Panc1 (cell line): ENCODE measurements at regions not wholly inside any gene's neighbourhood (a gene's known extent, or its start where the extent isn't known, plus 50 kb on each side); places are given as distances from the start of the nearest gene placed in this dataset.

Experiments used
- ATAC-seq: fragments of 200-7000 bp; cut with Tn5 transposase; 2 replicates; pipeline ENCODE4 v1.9.1; 2020; ENCODE audit warnings: mild to moderate bottlenecking, moderate library complexity
- BruUV-seq: library from RNA; stranded (reverse); fragments of 400-500 nt; replicated peaks from 2 replicates; lab custom pipeline; 2021; lab: Mats Ljungman, UMichigan
- CTCF ChIA-PET: fragments of 300-600 bp; sonication (Branson Sonifier 250); formaldehyde crosslinking; loops from one replicate; lab custom pipeline; 2022; ENCODE audit warnings: antibody characterized with exemption; lab: Charles Lee
- POLR2A ChIA-PET: fragments of 300-600 bp; sonication (Branson Sonifier 250); formaldehyde crosslinking; loops from one replicate; lab custom pipeline; 2022; ENCODE audit warnings: antibody characterized with exemption; lab: Charles Lee
- DNase-seq: peaks from one replicate; pipeline ENCODE4 v3.0.0-alpha.2; 2010; ENCODE audit warnings: low read depth, low spot score
- H3K27ac ChIP-seq: 2 replicates; pipeline ENCODE4 v1.5.1; 2011; ENCODE audit warnings: mild to moderate bottlenecking, low read length, inconsistent platforms
- H3K27me3 ChIP-seq: fragments of 200-500 bp; sonication (Bioruptor generic); 2 replicates; pipeline ENCODE4 v1.6.0; 2014; ENCODE audit warnings: low read length, inconsistent platforms; ENCODE audit not compliant: control insufficient read depth, insufficient read depth
- H3K36me3 ChIP-seq: fragments of 200-500 bp; sonication (Bioruptor generic); 2 replicates; pipeline ENCODE4 v1.5.1; 2014; ENCODE audit warnings: inconsistent platforms, mild to moderate bottlenecking, low read length, moderate library complexity; ENCODE audit not compliant: control insufficient read depth, insufficient read depth
- H3K4me1 ChIP-seq: 2 replicates; pipeline ENCODE4 v1.5.1; 2011; ENCODE audit warnings: inconsistent platforms, mild to moderate bottlenecking, low read length, moderate library complexity; ENCODE audit not compliant: control insufficient read depth, insufficient read depth
- H3K4me3 ChIP-seq, 2 experiments: 2 replicates each; pipeline ENCODE4 v1.5.1; 2011 to 2012; ENCODE audit warnings: low read depth in 2 of 2, low read length in 2 of 2, mild to moderate bottlenecking in 2 of 2, inconsistent platforms in 1 of 2, moderate library complexity in 1 of 2
- H3K9me3 ChIP-seq: fragments of 200-500 bp; sonication (Bioruptor generic); 2 replicates; pipeline ENCODE4 v1.5.1; 2014; ENCODE audit warnings: low read depth, mild to moderate bottlenecking, inconsistent platforms, low read length, moderate library complexity; ENCODE audit not compliant: control insufficient read depth, insufficient read depth
- CTCF ChIP-seq: fragments of 450-650 bp; IDR thresholded peaks from 2 replicates; pipeline ENCODE4 v1.5.1; 2017; ENCODE audit warnings: mild to moderate bottlenecking
- POLR2AphosphoS5 ChIP-seq: IDR thresholded peaks from 2 replicates; pipeline ENCODE4 v1.6.1; 2012; ENCODE audit warnings: mild to moderate bottlenecking, low read depth, low read length, moderate library complexity
- REST ChIP-seq, 2 experiments: IDR thresholded peaks; 2 replicates each; pipeline ENCODE4 v1.6.1; 2011 to 2012; ENCODE audit warnings: low read depth in 2 of 2, control low read depth in 1 of 2, low read length in 1 of 2, mild to moderate bottlenecking in 1 of 2, moderate library complexity in 1 of 2; ENCODE audit not compliant: insufficient read depth in 1 of 2
- SIN3A ChIP-seq: IDR thresholded peaks from 2 replicates; pipeline ENCODE4 v1.6.1; 2012; ENCODE audit warnings: low read depth, mild to moderate bottlenecking, low read length, moderate library complexity, borderline replicate concordance; ENCODE audit not compliant: insufficient read depth
- TCF7L2 ChIP-seq: IDR thresholded peaks from 2 replicates; pipeline ENCODE4 v1.6.1; 2011; ENCODE audit warnings: mild to moderate bottlenecking, low read depth, low read length, inconsistent platforms
- in situ Hi-C: cut with HindIII; loops from 2 replicates; pipeline ENCODE4 v1.10.0; 2016; ENCODE audit warnings: low sequenced_read_pairs, low pct_unique_long_range_greater_than_20kb
- intact Hi-C: fragments of 100-400 bp; cut with micrococcal nuclease; formaldehyde crosslinking; loops from one replicate; pipeline ENCODE4 v1.10.0; 2022; ENCODE audit not compliant: unreplicated experiment

- POLR2A ChIA-PET = no interaction called here
- no peaks in the 10 kb centered on the region for H3K4me1 ChIP-seq
- BruUV-seq = no TSS peak
- TF ChIP-seq CTCF (no peak), POLR2AphosphoS5 (no peak), SIN3A (no peak), TCF7L2 (no peak), REST (IDR thresholded peaks at IDR 0.05; ENCODE audit: insufficient read depth in 1 of 2, low read depth in 2 of 2, low read length in 1 of 2) (no peak)
- DNase-seq = no peak
- in situ Hi-C loops = no loop called here
- CTCF ChIA-PET = no interaction called here
- H3K27ac ChIP-seq = no peak overlapping the region
- intact Hi-C loops = no loop called here
- ATAC-seq = no peak
- H3K9me3 ChIP-seq = no peaks in the 10 kb centered on the region
- H3K4me3 ChIP-seq = no peak overlapping the region
- no peaks in the 10 kb centered on the region for H3K27me3 ChIP-seq
- H3K36me3 ChIP-seq = no peaks in the 10 kb centered on the region
Observed at GRCh38 chr2:37436323-37436722, 91.9 kb downstream of the QPCT start.

- TF ChIP-seq SIN3A (no peak), POLR2AphosphoS5 (no peak), REST (IDR thresholded peaks at IDR 0.05; ENCODE audit: insufficient read depth in 1 of 2, low read depth in 2 of 2, low read length in 1 of 2) (no peak), TCF7L2 (no peak), CTCF (no peak)
- DNase-seq = no peak
- Histone ChIP-seq H3K9me3 (no peaks in the 10 kb centered on the region), H3K36me3 (no peaks in the 10 kb centered on the region), H3K27me3 (no peaks in the 10 kb centered on the region), H3K27ac (no peak overlapping the region), H3K4me3 (no peak overlapping the region), H3K4me1 (no peaks in the 10 kb centered on the region)
- POLR2A ChIA-PET = interaction anchor here (0.6 kb wide), 1 partner anchor 490 kb away, joined by 3 read pairs; no protein-coding TSS in a partner anchor
- intact Hi-C loops = no loop called here
- in situ Hi-C loops = no loop called here
- no peak for ATAC-seq
- BruUV-seq = no TSS peak
- CTCF ChIA-PET = no interaction called here
Observed at GRCh38 chr2:37439131-37439642, 94.8 kb downstream of the QPCT start.
